ENCODE measurements at regions not wholly inside any gene's neighbourhood (a gene's known extent, or its start where the extent isn't known, plus 50 kb on each side); places are given as distances from the start of the nearest gene placed in this dataset.

GRCh38 chr7:28292834-28293526, 112.4 kb upstream of the JAZF1 start:
- DNase-seq (ENCODE audit: low read depth): peak; percentile 27

GRCh38 chr7:28293527-28293835, 112.9 kb upstream of the JAZF1 start:
- DNase-seq (ENCODE audit: low read depth): peak; percentile 26

GRCh38 chr7:28296571-28297483, 115.5 kb upstream of the CREB5 start:
- peak; percentile 31 for DNase-seq (ENCODE audit: low read depth)

GRCh38 chr7:28297801-28298459, 114.4 kb upstream of the CREB5 start:
- no peak for DNase-seq (ENCODE audit: low read depth)

- peak; percentile 63 for DNase-seq (ENCODE audit: low read depth)
These were observed 113.3 kb upstream of the CREB5 start for GRCh38 chr7:28298870-28299518.

- DNase-seq (ENCODE audit: low read depth): no peak
These were observed 112.8 kb upstream of the CREB5 start for GRCh38 chr7:28299556-28299955.

GRCh38 chr7:28300488-28300887, 111.8 kb upstream of the CREB5 start:
- no peak for DNase-seq (ENCODE audit: low read depth)

- DNase-seq (ENCODE audit: low read depth): no peak
These were observed 111.1 kb upstream of the CREB5 start for GRCh38 chr7:28301148-28301641.

GRCh38 chr7:28304290-28304689, 108.0 kb upstream of the CREB5 start:
- DNase-seq (ENCODE audit: low read depth): no peak

- no peak for DNase-seq (ENCODE audit: low read depth)
These were observed 102.4 kb upstream of the CREB5 start for GRCh38 chr7:28309704-28310459.

GRCh38 chr7:28310460-28310848, 101.9 kb upstream of the CREB5 start:
- DNase-seq (ENCODE audit: low read depth): no peak

GRCh38 chr7:28311670-28312069, 100.6 kb upstream of the CREB5 start:
- no peak for DNase-seq (ENCODE audit: low read depth)

- no peak for DNase-seq (ENCODE audit: low read depth)
These were observed 99.4 kb upstream of the CREB5 start for GRCh38 chr7:28312948-28313347.

- DNase-seq (ENCODE audit: low read depth): no peak
These were observed 97.5 kb upstream of the CREB5 start for GRCh38 chr7:28314841-28315240.

- peak; percentile 12 for DNase-seq (ENCODE audit: low read depth)
These were observed 96.5 kb upstream of the CREB5 start for GRCh38 chr7:28315565-28316410.

GRCh38 chr7:28316489-28316888, 95.8 kb upstream of the CREB5 start:
- peak; percentile 26 for DNase-seq (ENCODE audit: low read depth)

GRCh38 chr7:28318101-28318762, 94.1 kb upstream of the CREB5 start:
- DNase-seq (ENCODE audit: low read depth): no peak

GRCh38 chr7:28323833-28324232, 88.5 kb upstream of the CREB5 start:
- DNase-seq (ENCODE audit: low read depth): no peak

GRCh38 chr7:28328146-28328545, 84.2 kb upstream of the CREB5 start:
- DNase-seq (ENCODE audit: low read depth): no peak
